Fibroblast of skin of left biceps (primary cell): ENCODE measurements at regions not wholly inside any gene's neighbourhood (a gene's known extent, or its start where the extent isn't known, plus 50 kb on each side); places are given as distances from the start of the nearest gene placed in this dataset.

Source experiments
- DNase-seq, 2 experiments: peaks; one replicate each; pipeline ENCODE4 v3.0.0-alpha.2; 2013; ENCODE audit warnings: low read depth in 2 of 2

- no peak for DNase-seq
These were observed 279.8 kb downstream of the IKZF2 start for GRCh38 chr2:212871597-212871996.

- DNase-seq = no peak
These were observed 287.2 kb downstream of the IKZF2 start for GRCh38 chr2:212864186-212864585.

- DNase-seq = no peak
These were observed 288.2 kb downstream of the IKZF2 start for GRCh38 chr2:212863185-212863588.

- no peak for DNase-seq
These were observed 292.9 kb downstream of the IKZF2 start for GRCh38 chr2:212858496-212858895.

- no peak for DNase-seq
These were observed 296.6 kb downstream of the IKZF2 start for GRCh38 chr2:212854771-212855170.

DNA sequence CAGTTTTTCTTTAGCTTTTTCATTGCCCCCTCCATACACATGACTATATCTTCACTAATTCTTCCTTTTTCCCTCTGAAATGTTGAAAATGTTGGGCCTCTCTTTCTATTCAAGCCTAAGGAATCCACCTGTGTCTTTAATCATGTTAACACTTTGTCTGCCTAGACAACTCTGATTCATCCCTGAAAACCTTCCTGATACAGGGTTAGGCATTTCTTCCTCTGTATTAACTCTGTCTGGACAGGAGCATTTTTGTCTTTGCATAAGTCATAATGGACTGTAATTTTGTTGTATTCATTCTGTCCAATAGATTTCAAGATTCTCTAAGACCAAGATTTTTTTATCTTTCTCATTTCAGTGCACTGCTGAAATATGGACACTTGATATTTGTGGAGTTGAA, 297.3 kb downstream of the IKZF2 start:
- no peak for DNase-seq

GRCh38 chr2:212845941-212846340, 305.5 kb downstream of the IKZF2 start:
- peak in 1 of 2 experiments; percentile 1 for DNase-seq

- DNase-seq = peak; percentile 18 to 29
These were observed 305.0 kb upstream of the ERBB4 start for GRCh38 chr2:212843409-212844199.

GRCh38 chr2:212842544-212843185, 304.1 kb upstream of the ERBB4 start:
- peak; percentile 12 to 15 for DNase-seq

- DNase-seq = no peak
These were observed 302.9 kb upstream of the ERBB4 start for GRCh38 chr2:212841460-212841859.

DNA sequence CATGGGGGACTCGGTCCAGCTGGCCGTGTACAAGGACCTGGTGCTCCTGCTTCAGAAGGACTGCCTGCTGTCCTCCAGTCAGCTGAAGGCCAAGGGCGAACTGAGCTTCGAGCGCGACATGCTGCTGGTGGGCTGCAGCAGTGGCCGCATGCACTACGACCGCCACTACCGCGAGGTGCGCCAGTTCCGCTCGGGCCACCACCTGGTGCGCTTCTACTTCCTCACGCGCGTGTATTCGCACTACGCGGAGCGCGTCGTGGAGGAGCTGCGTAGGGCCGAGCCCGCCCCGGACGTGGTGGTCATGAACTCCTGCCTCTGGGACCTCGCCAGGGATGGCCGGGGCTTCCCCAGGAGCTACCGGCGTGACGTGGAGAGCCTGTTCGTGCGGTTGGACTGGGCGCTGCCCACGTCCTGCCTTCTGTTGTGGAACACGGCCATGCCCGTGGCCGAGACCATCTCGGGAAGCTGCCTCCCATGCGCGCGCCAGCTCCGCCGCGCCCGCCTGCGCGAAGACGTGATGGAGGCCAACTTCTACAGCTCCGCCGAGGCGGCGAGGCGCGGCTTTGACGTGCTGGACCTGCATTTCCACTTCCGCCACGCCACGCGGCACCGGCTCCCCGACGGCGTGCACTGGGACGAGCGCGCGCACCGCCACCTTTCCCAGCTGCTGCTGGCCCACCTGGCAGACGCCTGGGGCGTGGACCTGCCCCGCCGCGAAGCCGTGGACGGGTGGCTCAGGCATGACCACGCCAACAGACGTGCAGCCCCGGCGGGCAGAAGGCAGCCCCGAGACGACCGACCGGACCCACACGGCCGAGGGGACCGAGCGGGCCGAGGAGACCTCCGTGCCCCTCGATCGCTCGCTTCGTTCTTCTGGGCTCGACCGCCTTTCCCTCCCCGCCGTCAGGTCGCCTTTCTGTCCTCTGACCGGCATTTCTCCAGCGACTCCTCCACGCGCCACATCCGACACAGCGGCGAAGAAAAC, 293.9 kb upstream of the ERBB4 start:
- no peak for DNase-seq

- no peak for DNase-seq
These were observed 293.1 kb upstream of the ERBB4 start for GRCh38 chr2:212831671-212832199.

DNA sequence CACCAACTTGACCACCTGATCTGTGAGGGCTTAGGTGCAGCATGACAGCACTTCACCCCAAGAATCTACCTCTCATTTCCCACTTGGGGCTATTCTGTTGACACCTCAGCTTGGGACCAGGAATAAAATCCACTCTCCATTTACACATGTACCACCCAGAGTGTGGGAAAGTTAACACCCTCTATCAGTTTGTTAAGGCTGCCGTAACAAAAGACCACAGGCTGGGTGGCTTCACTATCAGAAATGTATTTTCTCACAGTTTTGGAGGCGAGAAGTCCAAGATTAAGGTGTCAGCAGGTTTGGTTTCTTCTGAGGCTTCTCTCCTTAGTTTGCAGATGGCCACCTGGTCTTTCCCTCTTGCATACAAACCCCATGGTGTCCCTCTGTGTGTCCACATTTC, 277.7 kb upstream of the ERBB4 start:
- no peak for DNase-seq

DNA sequence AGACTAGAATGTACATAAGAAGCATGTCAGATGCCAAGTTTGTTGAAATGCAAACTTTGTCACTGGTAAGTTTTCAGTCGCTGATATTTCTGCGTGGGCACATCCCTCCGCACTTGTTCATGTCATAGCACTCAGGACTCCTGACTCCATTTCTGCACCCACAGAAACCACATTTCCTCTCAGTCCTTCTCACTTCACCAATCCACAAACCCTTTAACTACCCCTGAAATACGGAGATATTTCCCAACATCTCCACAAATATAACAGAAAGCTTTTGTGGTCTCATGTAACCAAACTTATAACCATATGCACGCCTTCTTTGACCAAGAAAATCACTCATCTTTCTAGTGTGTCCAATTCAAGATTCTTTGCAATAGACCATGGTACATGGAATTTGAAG, 276.9 kb upstream of the ERBB4 start:
- DNase-seq = no peak

GRCh38 chr2:212814941-212815340, 276.3 kb upstream of the ERBB4 start:
- DNase-seq = no peak

DNA sequence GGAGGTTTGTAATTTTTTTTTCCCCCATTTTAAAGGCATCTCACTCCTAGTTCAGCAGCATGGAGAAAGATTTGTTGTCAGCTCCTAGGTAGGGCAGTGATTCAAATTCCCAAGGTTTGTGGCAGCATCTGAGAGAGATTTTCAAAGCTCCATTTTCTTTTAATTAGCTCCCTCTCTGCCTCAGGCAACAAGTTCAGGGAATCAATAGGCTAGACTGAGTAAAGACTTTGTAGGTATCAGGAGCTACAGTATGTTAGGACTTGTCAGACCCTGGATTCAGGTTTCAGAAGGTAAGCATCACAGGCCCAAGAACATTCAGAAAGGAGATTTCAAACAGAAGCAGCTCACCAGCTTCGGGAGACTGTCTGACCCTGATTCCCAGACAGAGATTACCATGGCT, 273.3 kb upstream of the ERBB4 start:
- DNase-seq = no peak

- DNase-seq = no peak
These were observed 272.6 kb upstream of the ERBB4 start for GRCh38 chr2:212811036-212811805.

DNA sequence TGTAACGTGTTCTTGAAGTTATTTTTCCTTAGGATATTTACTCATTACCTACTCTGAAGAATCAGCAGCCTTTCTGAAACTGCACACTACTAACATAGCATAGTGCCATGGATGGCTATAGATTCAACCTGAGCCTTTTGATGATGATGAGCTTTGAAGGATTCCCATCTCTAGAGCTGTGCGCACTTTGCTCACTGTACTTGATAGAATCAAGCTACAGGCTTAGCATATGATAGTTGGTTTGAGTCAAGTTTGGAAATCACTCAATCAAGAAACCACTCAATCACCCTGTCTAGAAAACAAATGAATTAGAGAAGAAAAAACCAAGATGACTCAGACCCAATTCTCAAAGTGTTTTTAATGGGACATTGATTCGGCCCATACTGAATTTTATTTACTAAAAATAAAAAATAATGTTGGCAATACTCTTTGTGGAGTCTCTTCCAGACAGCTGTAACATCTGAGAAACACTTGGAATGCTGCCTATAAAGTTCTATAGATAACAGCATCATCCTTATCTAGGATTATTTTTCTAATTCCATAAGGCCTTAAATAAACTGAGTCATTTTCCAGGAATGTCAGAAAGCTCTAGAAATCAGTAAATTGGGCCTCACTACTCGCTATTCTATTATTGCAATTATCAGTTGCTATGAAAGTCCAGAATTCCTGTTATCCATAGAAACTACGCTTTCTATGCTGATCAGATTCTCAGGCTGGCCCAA, 259.0 kb upstream of the ERBB4 start:
- no peak for DNase-seq

GRCh38 chr2:212794471-212794870, 255.9 kb upstream of the ERBB4 start:
- no peak for DNase-seq

GRCh38 chr2:212791569-212791968, 253.0 kb upstream of the ERBB4 start:
- DNase-seq = no peak
